SHP77 (cell line): ENCODE measurements at regions not wholly inside any gene's neighbourhood (a gene's known extent, or its start where the extent isn't known, plus 50 kb on each side); places are given as distances from the start of the nearest gene placed in this dataset.
"Not testable (repeated sequence)": the region's sequence is repeated elsewhere in the genome, so short reads cannot be mapped to it uniquely, and the experiment has no call there.

Source experiments
- DNase-seq, 2 experiments: peaks; one replicate each; lab custom pipeline; 2025; lab: John Stamatoyannopoulos, UW

- no peak for DNase-seq
These were observed 1249.8 kb downstream of the RAPGEF2 start for GRCh38 chr4:160352637-160353036.

- DNase-seq = no peak
These were observed 1250.7 kb downstream of the RAPGEF2 start for GRCh38 chr4:160353548-160353947.

- no peak for DNase-seq
These were observed 1259.6 kb downstream of the RAPGEF2 start for GRCh38 chr4:160362478-160362877.

- DNase-seq = no peak
These were observed 1261.3 kb downstream of the RAPGEF2 start for GRCh38 chr4:160364217-160364616.

GRCh38 chr4:160364665-160365064, 1261.8 kb downstream of the RAPGEF2 start:
- not testable (repeated sequence) for DNase-seq

- DNase-seq = not testable (repeated sequence)
These were observed 1262.5 kb downstream of the RAPGEF2 start for GRCh38 chr4:160365383-160365782.

- DNase-seq = no peak
These were observed 1267.2 kb downstream of the RAPGEF2 start for GRCh38 chr4:160370046-160370445.

- no peak for DNase-seq
These were observed 1268.6 kb downstream of the RAPGEF2 start for GRCh38 chr4:160371446-160371845.

- DNase-seq = no peak
These were observed 1269.5 kb downstream of the RAPGEF2 start for GRCh38 chr4:160372390-160372789.

- no peak for DNase-seq
These were observed 1271.0 kb downstream of the RAPGEF2 start for GRCh38 chr4:160373911-160374310.

GRCh38 chr4:160375772-160376452, 1273.0 kb downstream of the RAPGEF2 start:
- peak in 1 of 2 experiments; percentile 2 for DNase-seq

GRCh38 chr4:160386846-160387245, 1284.0 kb downstream of the RAPGEF2 start:
- DNase-seq = no peak

GRCh38 chr4:160399826-160400225, 1296.9 kb downstream of the RAPGEF2 start:
- DNase-seq = no peak

- DNase-seq = no peak
These were observed 1300.2 kb downstream of the RAPGEF2 start for GRCh38 chr4:160403081-160403480.

- DNase-seq = no peak
These were observed 1303.5 kb downstream of the RAPGEF2 start for GRCh38 chr4:160406263-160406825.

- DNase-seq = no peak
These were observed 1311.6 kb downstream of the RAPGEF2 start for GRCh38 chr4:160414496-160414895.

- no peak for DNase-seq
These were observed 1321.1 kb downstream of the RAPGEF2 start for GRCh38 chr4:160423879-160424451.

GRCh38 chr4:160426233-160426632, 1323.4 kb downstream of the RAPGEF2 start:
- DNase-seq = no peak

GRCh38 chr4:160450876-160451275, 1348.0 kb downstream of the RAPGEF2 start:
- no peak for DNase-seq

GRCh38 chr4:160481696-160482690, 1379.1 kb downstream of the RAPGEF2 start:
- DNase-seq = not testable (repeated sequence)

- no peak for DNase-seq
These were observed 1382.3 kb downstream of the RAPGEF2 start for GRCh38 chr4:160485071-160485687.

GRCh38 chr4:160492181-160492580, 1389.3 kb downstream of the RAPGEF2 start:
- DNase-seq = no peak
